GM12878 (cell line): ENCODE measurements at regions not wholly inside any gene's neighbourhood (a gene's known extent, or its start where the extent isn't known, plus 50 kb on each side); places are given as distances from the start of the nearest gene placed in this dataset.

Experiments used
- ATAC-seq: fragments of 200-7000 bp; cut with Tn5 transposase; 3 replicates; pipeline ENCODE4 v1.9.1; 2020; ENCODE audit warnings: mild to moderate bottlenecking, moderate library complexity
- BruUV-seq: library from RNA; stranded (reverse); fragments of 400-500 nt; replicated peaks from 2 replicates; lab custom pipeline; 2021; lab: Mats Ljungman, UMichigan
- CTCF ChIA-PET: fragments of 300-600 bp; sonication (Branson Sonifier 250); formaldehyde crosslinking; extraction: SDS; loops from one replicate; lab custom pipeline; 2021; ENCODE audit warnings: inconsistent platforms; lab: Yijun Ruan, JAX
- POLR2A ChIA-PET: fragments of 350-600 bp; formaldehyde crosslinking; extraction: SDS; loops from one replicate; lab custom pipeline; 2021; ENCODE audit warnings: inconsistent platforms; lab: Charles Lee
- RAD21 ChIA-PET: fragments of 300-600 bp; sonication (Branson Sonifier 250); formaldehyde crosslinking; loops from one replicate; lab custom pipeline; 2023; ENCODE audit warnings: antibody characterized with exemption; ENCODE audit not compliant: unreplicated experiment; lab: Charles Lee
- SMC1A ChIA-PET: fragments of 300-600 bp; sonication (Branson Sonifier 250); formaldehyde crosslinking; loops from one replicate; lab custom pipeline; 2023; ENCODE audit not compliant: unreplicated experiment, uncharacterized antibody; lab: Charles Lee
- DNase-seq: peaks from one replicate; pipeline ENCODE4 v3.0.0-alpha.2; 2011; ENCODE audit warnings: low read depth, low spot score
- FAIRE-seq: peaks from 3 replicates; lab custom pipeline; 2011; peaks lifted over from hg19 to GRCh38; lab: Jason Lieb, UNC
- H2AFZ ChIP-seq: 2 replicates; pipeline ENCODE4 v1.6.0; 2011; ENCODE audit warnings: low read depth, low read length, control low read depth; ENCODE audit not compliant: control insufficient read depth
- H3K27ac ChIP-seq: 2 replicates; pipeline ENCODE4 v1.5.1; 2011; ENCODE audit warnings: control low read depth; ENCODE audit not compliant: control insufficient read depth, insufficient read depth
- H3K27me3 ChIP-seq, 2 experiments: replicated peaks in 1 of 2; 2 replicates each; pipeline versions ENCODE4 v1.6.0 to v1.6.1; 2011; ENCODE audit warnings: low read length in 1 of 2; ENCODE audit not compliant: control insufficient read depth in 2 of 2, insufficient read depth in 2 of 2
- H3K36me3 ChIP-seq, 2 experiments: 2 replicates each; pipeline ENCODE4 v1.5.1; 2011; ENCODE audit warnings: low read length in 1 of 2; ENCODE audit not compliant: control insufficient read depth in 2 of 2, insufficient read depth in 2 of 2
- H3K4me1 ChIP-seq: 2 replicates; pipeline ENCODE4 v1.6.1; 2011; ENCODE audit warnings: mild to moderate bottlenecking, low read length, moderate library complexity, mixed read lengths; ENCODE audit not compliant: control insufficient read depth, insufficient read depth
- H3K4me2 ChIP-seq: 2 replicates; pipeline ENCODE4 v1.6.0; 2011; ENCODE audit warnings: control low read depth; ENCODE audit not compliant: control insufficient read depth, insufficient read depth
- H3K4me3 ChIP-seq: fragments of 200-600 bp; sonication (generic); 2 replicates; pipeline ENCODE4 v1.5.1; 2016
- H3K79me2 ChIP-seq: 2 replicates; pipeline ENCODE4 v1.6.0; 2011; ENCODE audit warnings: low read length; ENCODE audit not compliant: control insufficient read depth, insufficient read depth
- H3K9ac ChIP-seq: 2 replicates; pipeline ENCODE4 v1.8.0; 2011; ENCODE audit warnings: low read length, control low read depth, mixed read lengths; ENCODE audit not compliant: control insufficient read depth, insufficient read depth
- H3K9me3 ChIP-seq: replicated peaks from 3 replicates; pipeline ENCODE4 v1.5.1; 2011; ENCODE audit warnings: mild to moderate bottlenecking, low read length; ENCODE audit not compliant: control insufficient read depth, insufficient read depth
- H4K20me1 ChIP-seq: 2 replicates; pipeline ENCODE4 v1.6.0; 2011; ENCODE audit not compliant: control insufficient read depth, insufficient read depth
- ATF7 ChIP-seq: fragments of 450-650 bp; IDR thresholded peaks from 2 replicates; pipeline ENCODE4 v1.6.1; 2016; ENCODE audit warnings: low read depth, mild to moderate bottlenecking
- BMI1 ChIP-seq: fragments of 450-650 bp; IDR thresholded peaks from 2 replicates; pipeline ENCODE4 v1.6.1; 2016; ENCODE audit warnings: mild to moderate bottlenecking, moderate library complexity, borderline replicate concordance
- ETV6 ChIP-seq, 2 experiments: fragments of 450-650 bp in 1 of 2; IDR thresholded peaks in 1 of 2; conservative IDR thresholded peaks in 1 of 2; 2 replicates each; pipeline ENCODE4 v1.6.1; 2014; ENCODE audit warnings: antibody characterized with exemption in 1 of 2, borderline replicate concordance in 1 of 2, low read depth in 1 of 2, mild to moderate bottlenecking in 1 of 2, moderate library complexity in 1 of 2
- FOXM1 ChIP-seq: IDR thresholded peaks from 2 replicates; pipeline ENCODE4 v1.6.1; 2012; ENCODE audit warnings: low read depth, mild to moderate bottlenecking, inconsistent platforms, low read length, moderate library complexity
- IKZF2 ChIP-seq, 2 experiments: fragments of 450-650 bp; IDR thresholded peaks; 2 replicates each; pipeline ENCODE4 v1.6.1; 2017; ENCODE audit warnings: mild to moderate bottlenecking in 2 of 2, moderate library complexity in 2 of 2
- KLF5 ChIP-seq: fragments of 450-650 bp; IDR thresholded peaks from 2 replicates; pipeline ENCODE4 v1.6.1; 2014; ENCODE audit warnings: mild to moderate bottlenecking; ENCODE audit not compliant: partially characterized antibody
- MTA2 ChIP-seq: fragments of 450-650 bp; IDR thresholded peaks from 2 replicates; pipeline ENCODE4 v1.6.1; 2016; ENCODE audit warnings: low read depth, mild to moderate bottlenecking, moderate library complexity
- NR2C2 ChIP-seq: IDR thresholded peaks from 2 replicates; pipeline ENCODE4 v1.6.1; 2011; ENCODE audit warnings: borderline replicate concordance, low read depth; ENCODE audit not compliant: control insufficient read depth, insufficient read length
- ZZZ3 ChIP-seq: IDR thresholded peaks from 2 replicates; pipeline ENCODE4 v1.6.1; 2011; ENCODE audit warnings: low read depth; ENCODE audit not compliant: control insufficient read depth, insufficient read length
- WGBS: methylation state at CpG from one replicate; pipeline ENCODE4 v1.1.6; 2016; ENCODE audit warnings: low lambda C conversion rate; ENCODE audit not compliant: insufficient replicate concordance, insufficient coverage; ENCODE audit errors: missing lambda C conversion rate; 5-methylcytosine and 5-hydroxymethylcytosine counted together
- in situ Hi-C: fragments of 300-500 bp; cut with MboI; formaldehyde crosslinking; loops from 9 replicates; pipeline ENCODE4 v1.14.3; 2018; ENCODE audit warnings: mixed read lengths
- intact Hi-C: fragments of 100-400 bp; cut with micrococcal nuclease; formaldehyde crosslinking; loops from one replicate; pipeline ENCODE4 v1.14.2; 2022; ENCODE audit not compliant: unreplicated experiment

- TF ChIP-seq FOXM1 (no peak), BMI1 (no peak), MTA2 (no peak)
Observed at GRCh38 chr3:177553012-177553411, 355.7 kb upstream of the TBL1XR1 start (continued).

GRCh38 chr3:177553579-177553978 lies 356.3 kb upstream of the TBL1XR1 start:
- no peaks in the 10 kb centered on the region for H3K4me1 ChIP-seq
- TF ChIP-seq ZZZ3 (no peak), IKZF2 (IDR thresholded peaks at IDR 0.05) (no peak), ETV6 (conservative IDR thresholded peaks at IDR 0.05 in 1 of 2, IDR thresholded peaks at IDR 0.05 in 1 of 2; ENCODE audit: borderline replicate concordance in 1 of 2, low read depth in 1 of 2) (no peak), KLF5 (no peak), ATF7 (no peak), NR2C2 (no peak)
- TF ChIP-seq, all 136 proteins: peak for 0
- ATAC-seq (no peak), FAIRE-seq (no peak), DNase-seq (no peak)
- POLR2A ChIA-PET = no interaction called here
- H2AFZ ChIP-seq = no peak overlapping the region
- H3K79me2 ChIP-seq = no peaks in the 10 kb centered on the region
- in situ Hi-C loops (no loop called here), intact Hi-C loops (no loop called here)
- no peak overlapping the region for H3K27ac ChIP-seq
- H3K9me3 ChIP-seq = no peaks in the 10 kb centered on the region
- no peak overlapping the region for H3K9ac ChIP-seq
- RAD21 ChIA-PET = no interaction called here
- H3K36me3 ChIP-seq = no peaks in the 10 kb centered on the region
- H3K4me2 ChIP-seq = no peak overlapping the region
- SMC1A ChIA-PET = no interaction called here
- BruUV-seq = no TSS peak
- 46% methylated on average over 2 of the region's 2 CpGs for WGBS
- no peak overlapping the region for H3K4me3 ChIP-seq
- H3K27me3 ChIP-seq = no peaks in the 10 kb centered on the region
- H4K20me1 ChIP-seq = no peaks in the 10 kb centered on the region
- CTCF ChIA-PET = no interaction called here
